CD4-positive, alpha-beta T cell (primary cell): ENCODE measurements at regions not wholly inside any gene's neighbourhood (a gene's known extent, or its start where the extent isn't known, plus 50 kb on each side); places are given as distances from the start of the nearest gene placed in this dataset.

ENCODE experiments used
- ATAC-seq: fragments of 200-7000 bp; cut with Tn5 transposase; one replicate; pipeline ENCODE4 v1.10.0; 2022; ENCODE audit warnings: mild to moderate bottlenecking; ENCODE audit not compliant: poor library complexity
- CTCF ChIA-PET: fragments of 350-600 bp; sonication (Branson Sonifier 250); formaldehyde crosslinking; loops from one replicate; lab custom pipeline; 2021; ENCODE audit warnings: antibody characterized with exemption, inconsistent platforms; lab: Charles Lee
- POLR2A ChIA-PET: fragments of 350-600 bp; sonication (Branson Sonifier 250); formaldehyde crosslinking; loops from one replicate; lab custom pipeline; 2021; ENCODE audit warnings: antibody characterized with exemption, inconsistent platforms; lab: Charles Lee
- DNase-seq, 14 experiments: peaks; one replicate each; pipeline ENCODE4 v3.0.0-alpha.2; 2013 to 2020; ENCODE audit warnings: mixed read lengths in 2 of 14
- H3K27ac ChIP-seq, 2 donors: one replicate each; pipeline versions ENCODE4 v1.5.1 to v1.7.0; 2013; ENCODE audit warnings: low read length in 2 of 2, low read depth in 1 of 2, mild to moderate bottlenecking in 1 of 2
- H3K27me3 ChIP-seq, 2 experiments: 1 replicate in 1 of 2; 2 replicates in 1 of 2; pipeline versions ENCODE4 v1.6.1 to v1.7.0; 2013; ENCODE audit warnings: low read length in 2 of 2, control low read depth in 1 of 2, mild to moderate bottlenecking in 1 of 2, moderate library complexity in 1 of 2; ENCODE audit not compliant: insufficient read depth in 2 of 2, control insufficient read depth in 1 of 2
- H3K36me3 ChIP-seq: one replicate; pipeline ENCODE4 v1.6.1; 2013; ENCODE audit warnings: low read length, control low read depth; ENCODE audit not compliant: insufficient read depth
- H3K4me1 ChIP-seq: one replicate; pipeline ENCODE4 v1.6.1; 2013; ENCODE audit warnings: low read length, control low read depth; ENCODE audit not compliant: insufficient read depth
- H3K4me3 ChIP-seq: one replicate; pipeline ENCODE4 v1.5.1; 2013; ENCODE audit warnings: mild to moderate bottlenecking, low read length, moderate library complexity
- H3K9me3 ChIP-seq, 2 experiments: 1 replicate in 1 of 2; 2 replicates in 1 of 2; pipeline versions ENCODE4 v1.6.1 to v1.7.0; 2013; ENCODE audit warnings: low read length in 2 of 2, mild to moderate bottlenecking in 2 of 2, control low read depth in 1 of 2, moderate library complexity in 1 of 2; ENCODE audit not compliant: control insufficient read depth in 1 of 2, insufficient read depth in 1 of 2
- H3K27ac Mint-ChIP-seq: one replicate; pipeline ENCODE4 v1.8.0; 2020; ENCODE audit warnings: mixed read lengths
- H3K27me3 Mint-ChIP-seq: one replicate; pipeline ENCODE4 v1.8.0; 2021; ENCODE audit warnings: mixed read lengths
- H3K36me3 Mint-ChIP-seq: one replicate; pipeline ENCODE4 v1.8.0; 2021; ENCODE audit warnings: low read depth, mixed read lengths
- H3K4me1 Mint-ChIP-seq: one replicate; pipeline ENCODE4 v1.8.0; 2021; ENCODE audit warnings: low read depth, mixed read lengths
- H3K4me3 Mint-ChIP-seq: one replicate; pipeline ENCODE4 v1.8.0; 2020; ENCODE audit warnings: mild to moderate bottlenecking, mixed read lengths
- H3K9me3 Mint-ChIP-seq: one replicate; pipeline ENCODE4 v1.8.0; 2020; ENCODE audit warnings: mixed read lengths
- intact Hi-C, 2 experiments: fragments of 100-400 bp; cut with DNase I in 1 of 2; cut with micrococcal nuclease in 1 of 2; formaldehyde crosslinking; loops; one replicate each; pipeline versions ENCODE4 v1.15.1 to v1.9.0; 2023 to 2025; cut with DNase I, micrococcal nuclease
- TF ChIP-seq, protein P1 (sequence below): fragments of 200-600 bp; IDR thresholded peaks from one replicate; pipeline ENCODE4 v1.8.0; 2022; ENCODE audit warnings: antibody characterized with exemption, mild to moderate bottlenecking

DNA sequence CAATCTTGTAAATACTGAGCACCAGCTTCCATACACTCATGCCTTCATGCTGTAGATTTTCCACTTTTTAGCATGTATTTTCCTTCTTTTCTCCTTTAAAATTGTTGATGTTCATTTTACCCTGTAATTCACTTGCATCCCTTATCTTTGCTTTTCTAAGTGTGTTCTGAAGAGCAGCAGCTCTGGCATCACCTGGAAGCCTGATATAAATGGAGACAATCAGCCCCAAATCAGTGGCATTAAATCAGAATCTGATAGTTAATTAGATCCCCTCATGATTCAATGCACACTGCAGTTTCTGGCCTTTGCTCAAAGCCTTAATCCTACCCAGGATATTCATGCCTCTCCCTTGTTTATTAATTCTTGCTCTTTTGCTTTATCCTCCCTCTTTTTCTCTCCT, 942.4 kb downstream of the XPNPEP1 start:
- Mint-ChIP-seq H3K27me3 (no peaks in the 10 kb centered on the region), H3K27ac (no peak overlapping the region), H3K36me3 (no peaks in the 10 kb centered on the region), H3K4me1 (no peaks in the 10 kb centered on the region), H3K4me3 (no peak overlapping the region), H3K9me3 (peaks cover 6% of the 10 kb centered on the region)
- TF ChIP-seq, protein P1, sequence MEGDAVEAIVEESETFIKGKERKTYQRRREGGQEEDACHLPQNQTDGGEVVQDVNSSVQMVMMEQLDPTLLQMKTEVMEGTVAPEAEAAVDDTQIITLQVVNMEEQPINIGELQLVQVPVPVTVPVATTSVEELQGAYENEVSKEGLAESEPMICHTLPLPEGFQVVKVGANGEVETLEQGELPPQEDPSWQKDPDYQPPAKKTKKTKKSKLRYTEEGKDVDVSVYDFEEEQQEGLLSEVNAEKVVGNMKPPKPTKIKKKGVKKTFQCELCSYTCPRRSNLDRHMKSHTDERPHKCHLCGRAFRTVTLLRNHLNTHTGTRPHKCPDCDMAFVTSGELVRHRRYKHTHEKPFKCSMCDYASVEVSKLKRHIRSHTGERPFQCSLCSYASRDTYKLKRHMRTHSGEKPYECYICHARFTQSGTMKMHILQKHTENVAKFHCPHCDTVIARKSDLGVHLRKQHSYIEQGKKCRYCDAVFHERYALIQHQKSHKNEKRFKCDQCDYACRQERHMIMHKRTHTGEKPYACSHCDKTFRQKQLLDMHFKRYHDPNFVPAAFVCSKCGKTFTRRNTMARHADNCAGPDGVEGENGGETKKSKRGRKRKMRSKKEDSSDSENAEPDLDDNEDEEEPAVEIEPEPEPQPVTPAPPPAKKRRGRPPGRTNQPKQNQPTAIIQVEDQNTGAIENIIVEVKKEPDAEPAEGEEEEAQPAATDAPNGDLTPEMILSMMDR, result no peak
- ATAC-seq, result no peak
- Histone ChIP-seq H3K27ac (no peak overlapping the region), H3K27me3 (no peaks in the 10 kb centered on the region), H3K4me1 (no peaks in the 10 kb centered on the region), H3K4me3 (no peak overlapping the region), H3K9me3 (peaks cover 0 to 7% of the 10 kb centered on the region in 2 experiments), H3K36me3 (no peaks in the 10 kb centered on the region)
- CTCF ChIA-PET, result no interaction called here
- intact Hi-C loops, result no loop called here
- DNase-seq, result no peak
- POLR2A ChIA-PET, result no interaction called here

DNA sequence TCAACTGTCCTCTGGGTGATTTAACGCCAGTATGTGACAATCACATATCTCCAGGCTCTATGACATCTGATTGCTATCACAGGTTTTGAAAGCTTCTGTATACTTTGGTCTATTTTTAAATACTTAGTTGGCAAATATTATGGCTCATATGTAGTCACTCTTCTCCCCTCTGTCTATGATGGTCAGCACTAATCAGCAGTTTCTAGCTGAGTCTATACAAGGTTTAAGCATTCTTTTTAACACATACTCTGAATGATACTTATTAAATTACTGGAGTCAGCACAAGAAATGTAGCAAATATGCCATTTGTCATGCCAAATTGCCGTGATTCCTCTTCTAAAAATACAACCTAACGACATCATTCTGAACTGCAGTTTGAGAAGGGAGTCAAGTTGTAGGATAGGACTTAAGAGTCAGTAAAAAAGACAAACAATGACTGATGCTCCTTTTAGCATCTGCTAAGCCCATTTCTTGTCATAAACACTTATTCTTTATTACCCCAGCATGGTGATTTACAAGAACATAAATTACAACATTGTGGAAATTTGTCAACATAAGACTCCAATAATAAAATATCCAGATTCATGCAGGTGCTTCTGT, 947.8 kb downstream of the XPNPEP1 start:
- H3K9me3 Mint-ChIP-seq, result peaks cover 16% of the 10 kb centered on the region
- TF ChIP-seq, protein P1, result no peak
- no peaks in the 10 kb centered on the region for H3K27me3 Mint-ChIP-seq
- no peaks in the 10 kb centered on the region for H3K4me1 Mint-ChIP-seq
- Histone ChIP-seq H3K27ac (no peak overlapping the region), H3K36me3 (no peaks in the 10 kb centered on the region), H3K27me3 (no peaks in the 10 kb centered on the region), H3K4me3 (no peak overlapping the region), H3K4me1 (no peaks in the 10 kb centered on the region), H3K9me3 (peaks cover 0 to 7% of the 10 kb centered on the region in 2 experiments)
- H3K27ac Mint-ChIP-seq, result no peak overlapping the region
- DNase-seq (no peak), ATAC-seq (no peak)
- CTCF ChIA-PET, result no interaction called here
- no peak overlapping the region for H3K4me3 Mint-ChIP-seq
- POLR2A ChIA-PET, result no interaction called here
- intact Hi-C loops, result no loop called here
- H3K36me3 Mint-ChIP-seq, result no peaks in the 10 kb centered on the region

DNA sequence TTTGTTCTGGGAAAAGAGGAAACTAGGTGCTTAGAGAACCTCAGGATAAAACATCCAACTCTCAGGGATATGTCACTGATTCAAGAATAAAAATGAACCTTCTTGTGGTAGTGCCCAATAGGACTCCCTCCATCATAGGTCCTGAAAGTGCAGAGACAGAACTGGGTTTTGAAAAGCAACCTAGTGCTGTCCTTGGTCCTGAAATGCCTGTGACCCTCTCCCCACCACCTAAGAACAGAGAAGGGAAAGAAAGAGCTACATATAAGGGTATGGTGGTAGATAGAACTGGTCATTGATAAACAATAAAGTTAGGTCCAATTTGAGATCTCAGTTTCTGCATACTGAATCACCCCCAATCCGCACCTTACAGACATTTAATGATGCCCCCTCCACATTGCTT, 953.3 kb downstream of the XPNPEP1 start:
- H3K27me3 ChIP-seq, result no peaks in the 10 kb centered on the region
- Mint-ChIP-seq H3K27me3 (no peaks in the 10 kb centered on the region), H3K4me1 (no peaks in the 10 kb centered on the region), H3K27ac (no peak overlapping the region), H3K4me3 (no peak overlapping the region), H3K36me3 (no peaks in the 10 kb centered on the region), H3K9me3 (peaks cover 12% of the 10 kb centered on the region)
- no peaks in the 10 kb centered on the region for H3K9me3 ChIP-seq
- DNase-seq, result no peak
- ATAC-seq, result no peak
- ChIA-PET CTCF (no interaction called here), POLR2A (no interaction called here)
- no peak overlapping the region for H3K4me3 ChIP-seq
- H3K4me1 ChIP-seq, result no peaks in the 10 kb centered on the region
- H3K36me3 ChIP-seq, result no peaks in the 10 kb centered on the region
- H3K27ac ChIP-seq, result no peak overlapping the region
- intact Hi-C loops, result no loop called here
- TF ChIP-seq, protein P1, result no peak
